ENCODE measurements at regions not wholly inside any gene's neighbourhood (a gene's known extent, or its start where the extent isn't known, plus 50 kb on each side); places are given as distances from the start of the nearest gene placed in this dataset.
"Not testable (repeated sequence)": the region's sequence is repeated elsewhere in the genome, so short reads cannot be mapped to it uniquely, and the experiment has no call there.

DNA sequence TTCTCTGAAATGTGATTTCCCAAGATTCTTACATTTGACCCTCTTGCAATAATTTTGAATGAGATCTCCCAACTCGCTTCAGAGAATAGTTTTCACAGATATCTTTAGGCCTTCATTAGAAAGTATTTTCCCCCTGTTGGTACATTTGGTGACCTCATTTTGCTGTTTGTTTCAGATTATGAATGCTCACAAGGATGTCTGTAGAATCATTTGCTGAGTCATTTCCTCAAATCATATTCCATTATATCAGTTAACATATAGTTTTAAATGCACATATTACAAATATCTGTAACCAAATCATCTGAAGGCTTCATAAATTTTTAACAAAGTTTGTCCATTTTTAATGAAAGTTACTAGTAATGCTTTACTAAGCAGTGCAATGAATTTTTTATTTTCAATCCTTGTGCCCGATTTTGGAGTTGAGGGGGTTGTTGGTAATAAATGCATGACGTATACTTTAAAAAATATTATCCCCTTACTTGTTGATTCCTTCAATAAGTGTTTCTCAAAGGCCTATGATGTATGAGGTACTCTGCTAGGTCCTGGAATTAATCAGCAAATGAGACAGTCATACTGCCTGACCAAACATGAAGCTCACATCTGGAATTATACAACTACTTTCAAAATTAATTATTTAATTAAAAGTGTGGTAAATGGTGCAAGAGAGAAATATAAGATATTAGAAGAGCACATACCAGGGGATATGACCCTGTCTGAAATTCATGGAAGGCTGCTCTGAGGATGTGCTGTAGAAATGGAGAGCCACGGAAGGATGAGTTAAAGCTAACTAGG lies 126.9 kb upstream of the RAP1B start:
- Histone ChIP-seq H3K9me3 (no peaks in the 10 kb centered on the region), H3K36me3 (no peaks in the 10 kb centered on the region), H3K4me1 (no peaks in the 10 kb centered on the region), H3K27ac (no peak overlapping the region), H3K4me3 (no peak overlapping the region), H3K27me3 (no peaks in the 10 kb centered on the region)
- no peak for ATAC-seq
- intact Hi-C loops (cut with DNase I) = no loop called here
- DNase-seq = no peak
- TF ChIP-seq, protein P1, sequence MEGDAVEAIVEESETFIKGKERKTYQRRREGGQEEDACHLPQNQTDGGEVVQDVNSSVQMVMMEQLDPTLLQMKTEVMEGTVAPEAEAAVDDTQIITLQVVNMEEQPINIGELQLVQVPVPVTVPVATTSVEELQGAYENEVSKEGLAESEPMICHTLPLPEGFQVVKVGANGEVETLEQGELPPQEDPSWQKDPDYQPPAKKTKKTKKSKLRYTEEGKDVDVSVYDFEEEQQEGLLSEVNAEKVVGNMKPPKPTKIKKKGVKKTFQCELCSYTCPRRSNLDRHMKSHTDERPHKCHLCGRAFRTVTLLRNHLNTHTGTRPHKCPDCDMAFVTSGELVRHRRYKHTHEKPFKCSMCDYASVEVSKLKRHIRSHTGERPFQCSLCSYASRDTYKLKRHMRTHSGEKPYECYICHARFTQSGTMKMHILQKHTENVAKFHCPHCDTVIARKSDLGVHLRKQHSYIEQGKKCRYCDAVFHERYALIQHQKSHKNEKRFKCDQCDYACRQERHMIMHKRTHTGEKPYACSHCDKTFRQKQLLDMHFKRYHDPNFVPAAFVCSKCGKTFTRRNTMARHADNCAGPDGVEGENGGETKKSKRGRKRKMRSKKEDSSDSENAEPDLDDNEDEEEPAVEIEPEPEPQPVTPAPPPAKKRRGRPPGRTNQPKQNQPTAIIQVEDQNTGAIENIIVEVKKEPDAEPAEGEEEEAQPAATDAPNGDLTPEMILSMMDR (IDR thresholded peaks at IDR 0.05) = no peak

DNA sequence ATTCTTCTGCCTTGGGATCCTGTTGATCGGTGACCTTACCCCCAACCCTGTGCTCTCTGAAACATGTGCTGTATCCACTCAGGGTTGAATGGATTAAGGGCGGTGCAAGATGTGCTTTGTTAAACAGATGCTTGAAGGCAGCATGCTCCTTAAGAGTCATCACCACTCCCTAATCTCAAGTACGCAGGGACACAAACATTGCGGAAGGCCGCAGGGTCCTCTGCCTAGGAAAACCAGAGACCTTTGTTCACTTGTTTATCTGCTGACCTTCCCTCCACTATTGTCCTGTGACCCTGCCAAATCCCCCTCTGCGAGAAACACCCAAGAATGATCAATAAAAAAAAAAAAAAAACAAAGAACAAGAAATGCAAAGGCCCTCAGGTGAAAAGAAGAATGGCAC lies 126.1 kb upstream of the RAP1B start:
- H3K36me3 ChIP-seq; H3K27me3 ChIP-seq; DNase-seq; H3K4me1 ChIP-seq; H3K9me3 ChIP-seq; intact Hi-C loops (cut with DNase I); H3K4me3 ChIP-seq; H3K27ac ChIP-seq; ATAC-seq: not testable (repeated sequence)

DNA sequence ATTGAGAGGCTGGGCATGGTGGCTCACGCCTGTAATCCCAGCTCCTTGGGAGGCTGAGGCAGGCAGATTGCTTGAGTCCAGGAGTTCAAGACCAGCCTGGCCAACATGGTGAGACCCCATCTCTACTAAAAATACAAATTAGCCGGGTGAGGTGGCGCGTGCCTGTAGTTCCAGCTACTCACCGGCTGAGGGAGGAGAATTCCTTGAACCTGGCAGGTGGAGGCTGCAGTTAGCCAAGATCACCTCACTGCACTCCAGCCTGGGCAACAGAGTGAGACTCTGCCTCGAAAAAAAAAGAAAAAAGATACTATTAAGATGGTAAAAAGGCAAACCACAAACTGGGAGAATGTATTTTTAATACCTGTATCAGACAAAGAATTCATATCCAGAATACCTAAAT lies 124.2 kb upstream of the RAP1B start:
- H3K4me1 ChIP-seq; H3K27ac ChIP-seq; H3K9me3 ChIP-seq; DNase-seq; ATAC-seq; H3K27me3 ChIP-seq; H3K36me3 ChIP-seq; intact Hi-C loops (cut with DNase I); H3K4me3 ChIP-seq: not testable (repeated sequence)

DNA sequence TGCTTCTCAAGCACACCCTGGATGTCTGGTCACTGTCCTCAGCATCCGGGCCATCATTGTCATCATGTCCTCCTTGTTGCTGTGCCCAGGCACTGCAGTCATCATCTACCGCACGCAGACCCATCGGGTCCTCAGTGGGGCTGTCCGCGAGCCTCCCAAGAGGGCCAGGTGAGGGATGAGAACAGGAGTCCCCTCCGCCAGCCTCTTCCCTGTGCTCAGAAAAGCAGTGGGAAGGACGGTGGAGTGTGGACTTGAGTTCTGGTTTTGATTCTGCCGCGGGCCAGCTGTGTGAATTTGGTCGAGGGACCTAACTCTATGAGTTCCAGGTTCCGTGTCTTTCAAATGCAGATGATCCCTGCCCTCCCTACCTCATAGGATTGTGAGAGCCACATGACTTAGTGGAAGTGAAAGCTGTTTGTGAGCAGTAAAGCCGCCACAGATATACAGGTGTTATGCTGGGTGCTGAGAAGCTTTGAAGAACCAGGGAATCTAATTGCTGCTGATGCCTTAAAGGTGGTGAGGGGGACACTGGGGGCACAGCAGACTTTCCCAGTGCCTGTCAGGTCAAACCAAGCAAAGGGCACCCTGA lies 122.9 kb upstream of the RAP1B start:
- no peak overlapping the region for H3K27ac ChIP-seq
- DNase-seq = no peak

DNA sequence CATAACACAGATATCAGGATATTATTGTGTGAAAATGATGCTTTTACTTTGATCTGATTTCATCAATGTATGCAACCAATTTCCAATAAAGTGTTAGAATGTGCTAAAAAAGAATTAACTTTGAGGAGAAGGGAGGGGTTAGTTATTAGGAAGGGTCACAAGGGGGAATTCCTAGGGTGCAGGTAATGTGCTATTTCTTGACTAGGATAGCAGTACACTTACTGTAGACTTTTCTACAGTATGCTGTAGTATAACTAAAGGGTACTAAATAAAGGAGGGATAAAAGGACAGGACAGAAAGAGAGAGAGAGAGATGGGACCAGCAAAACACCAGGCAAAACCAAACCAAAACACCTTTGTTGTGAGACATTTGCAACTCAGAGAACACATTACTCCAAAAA lies 121.4 kb upstream of the RAP1B start:
- ATAC-seq (no peak), DNase-seq (no peak)
- H3K27ac ChIP-seq = no peak overlapping the region
- H3K36me3 ChIP-seq = no peaks in the 10 kb centered on the region
- H3K4me3 ChIP-seq = no peak overlapping the region
- H3K4me1 ChIP-seq = no peaks in the 10 kb centered on the region
- H3K9me3 ChIP-seq = no peaks in the 10 kb centered on the region
- TF ChIP-seq, protein P1 (IDR thresholded peaks at IDR 0.05) = no peak
- intact Hi-C loops (cut with DNase I) = no loop called here
- no peaks in the 10 kb centered on the region for H3K27me3 ChIP-seq

More for the DNA sequence above, 122.9 kb upstream of the RAP1B start:
- no peak overlapping the region for H3K4me3 ChIP-seq
- H3K9me3 ChIP-seq = no peaks in the 10 kb centered on the region
- no peaks in the 10 kb centered on the region for H3K27me3 ChIP-seq
- TF ChIP-seq, protein P1 (IDR thresholded peaks at IDR 0.05) = no peak
- intact Hi-C loops (cut with DNase I) = no loop called here
- H3K36me3 ChIP-seq = no peaks in the 10 kb centered on the region
- H3K4me1 ChIP-seq = no peaks in the 10 kb centered on the region
- ATAC-seq = no peak

DNA sequence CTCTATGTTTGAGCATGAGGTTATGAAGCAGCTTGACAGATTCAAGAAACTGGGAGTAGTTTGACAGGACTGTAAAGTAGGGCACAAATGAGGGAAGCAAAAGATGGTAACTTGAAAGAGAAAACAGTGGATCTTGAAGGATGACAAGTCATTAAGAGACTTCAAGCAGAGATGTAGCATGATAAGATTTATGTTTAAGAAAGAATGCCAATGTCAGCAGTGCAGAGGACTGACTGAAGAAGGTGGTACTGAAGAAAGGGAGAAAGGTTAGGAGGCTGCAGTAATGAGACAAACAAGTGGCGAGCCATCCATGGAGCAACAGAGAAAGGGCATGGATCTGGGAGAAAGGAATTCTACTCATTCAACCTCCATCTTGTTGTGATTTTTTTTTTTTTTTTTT lies 120.2 kb upstream of the RAP1B start:
- TF ChIP-seq, protein P1 (IDR thresholded peaks at IDR 0.05) = no peak
- Histone ChIP-seq H3K9me3 (no peaks in the 10 kb centered on the region), H3K4me3 (no peak overlapping the region), H3K4me1 (no peaks in the 10 kb centered on the region), H3K36me3 (no peaks in the 10 kb centered on the region), H3K27ac (no peak overlapping the region), H3K27me3 (no peaks in the 10 kb centered on the region)
- intact Hi-C loops (cut with DNase I) = no loop called here
- DNase-seq (no peak), ATAC-seq (no peak)
